ENCODE measurements at regions not wholly inside any gene's neighbourhood (a gene's known extent, or its start where the extent isn't known, plus 50 kb on each side); places are given as distances from the start of the nearest gene placed in this dataset.

GRCh38 chr4:100739426-100739825 lies 221.6 kb upstream of the EMCN start:
- Histone ChIP-seq H2BK5ac (ENCODE audit: low read length) (no peak overlapping the region), H4K8ac (ENCODE audit: low read depth, low read length) (no peak overlapping the region), H2BK15ac (ENCODE audit: low read length) (no peak overlapping the region), H3K4ac (ENCODE audit: low read length) (no peak overlapping the region), H3K9ac (ENCODE audit: low read depth, low read length, poor library complexity) (no peak overlapping the region), H3K27me3 (ENCODE audit: control insufficient read depth in 3 of 3, insufficient read depth in 3 of 3, low read depth in 1 of 3, low read length in 3 of 3) (no peaks in the 10 kb centered on the region), H3K18ac (ENCODE audit: low read length) (no peak overlapping the region), H2BK12ac (ENCODE audit: low read length) (no peak overlapping the region), H3K4me3 (ENCODE audit: low read length in 2 of 2) (no peak overlapping the region), H3K9me3 (replicated peaks in 1 of 2; ENCODE audit: control insufficient read depth in 2 of 2, insufficient read depth in 1 of 2, low read depth in 1 of 2, low read length in 2 of 2) (no peaks in the 10 kb centered on the region), H3K23ac (ENCODE audit: low read depth, low read length, poor library complexity) (no peak overlapping the region), H3K14ac (ENCODE audit: low read length) (no peak overlapping the region), H3K4me2 (ENCODE audit: insufficient read depth, low read length, poor library complexity, severe bottlenecking) (no peak overlapping the region), H2AK5ac (ENCODE audit: low read depth, low read length) (no peak overlapping the region), H3K79me1 (ENCODE audit: low read depth, low read length) (no peaks in the 10 kb centered on the region), H4K91ac (ENCODE audit: low read depth, low read length, poor library complexity) (no peak overlapping the region), H3K4me1 (ENCODE audit: control insufficient read depth in 2 of 2, insufficient read depth in 1 of 2, low read depth in 1 of 2, low read length in 2 of 2) (peaks cover 0 to 8% of the 10 kb centered on the region in 2 donors), H3K27ac (replicated peaks; ENCODE audit: low read length) (no peak overlapping the region), H2BK120ac (ENCODE audit: low read depth, low read length) (no peak overlapping the region), H2AFZ (ENCODE audit: low read length) (no peak overlapping the region), H3K36me3 (replicated peaks in 1 of 2; ENCODE audit: control insufficient read depth in 2 of 2, insufficient read depth in 2 of 2, low read length in 2 of 2) (no peaks in the 10 kb centered on the region)
- no peak for DNase-seq (ENCODE audit: low spot score)
- no CpG with 5 or more reads among the region's 2 CpGs for WGBS, 2 donors (ENCODE audit: extremely low coverage in 2 of 2, insufficient read length in 2 of 2, insufficient replicate concordance in 1 of 2)

- H2AK5ac ChIP-seq (ENCODE audit: low read depth, low read length) = no peak overlapping the region
- H2BK120ac ChIP-seq (ENCODE audit: low read depth, low read length) = no peak overlapping the region
- no peak overlapping the region for H3K4me2 ChIP-seq (ENCODE audit: insufficient read depth, low read length, poor library complexity, severe bottlenecking)
- no peak overlapping the region for H3K4ac ChIP-seq (ENCODE audit: low read length)
- no peak overlapping the region for H3K4me3 ChIP-seq (ENCODE audit: low read length in 2 of 2)
- H3K27me3 ChIP-seq (ENCODE audit: control insufficient read depth in 3 of 3, insufficient read depth in 3 of 3, low read depth in 1 of 3, low read length in 3 of 3) = no peaks in the 10 kb centered on the region
- no peak overlapping the region for H3K14ac ChIP-seq (ENCODE audit: low read length)
- H2BK12ac ChIP-seq (ENCODE audit: low read length) = no peak overlapping the region
- H4K8ac ChIP-seq (ENCODE audit: low read depth, low read length) = no peak overlapping the region
- DNase-seq (ENCODE audit: low spot score) = no peak
- no peak overlapping the region for H4K91ac ChIP-seq (ENCODE audit: low read depth, low read length, poor library complexity)
- no peak overlapping the region for H3K23ac ChIP-seq (ENCODE audit: low read depth, low read length, poor library complexity)
- H3K9ac ChIP-seq (ENCODE audit: low read depth, low read length, poor library complexity) = no peak overlapping the region
- no peak overlapping the region for H2BK5ac ChIP-seq (ENCODE audit: low read length)
- H3K18ac ChIP-seq (ENCODE audit: low read length) = no peak overlapping the region
- H2BK15ac ChIP-seq (ENCODE audit: low read length) = no peak overlapping the region
- H3K27ac ChIP-seq (replicated peaks; ENCODE audit: low read length) = no peak overlapping the region
- H3K79me1 ChIP-seq (ENCODE audit: low read depth, low read length) = no peaks in the 10 kb centered on the region
- WGBS, 2 donors (ENCODE audit: extremely low coverage in 2 of 2, insufficient read length in 2 of 2, insufficient replicate concordance in 1 of 2) = no CpG with 5 or more reads among the region's 7 CpGs
- peaks cover 0 to 8% of the 10 kb centered on the region in 2 donors for H3K4me1 ChIP-seq (ENCODE audit: control insufficient read depth in 2 of 2, insufficient read depth in 1 of 2, low read depth in 1 of 2, low read length in 2 of 2)
- H2AFZ ChIP-seq (ENCODE audit: low read length) = no peak overlapping the region
- H3K9me3 ChIP-seq (replicated peaks in 1 of 2; ENCODE audit: control insufficient read depth in 2 of 2, insufficient read depth in 1 of 2, low read depth in 1 of 2, low read length in 2 of 2) = peaks cover 0 to 3% of the 10 kb centered on the region in 2 donors
- no peaks in the 10 kb centered on the region for H3K36me3 ChIP-seq (replicated peaks in 1 of 2; ENCODE audit: control insufficient read depth in 2 of 2, insufficient read depth in 2 of 2, low read length in 2 of 2)
Measured at GRCh38 chr4:100738196-100739165, 220.7 kb upstream of the EMCN start.

- Histone ChIP-seq H3K27ac (replicated peaks; ENCODE audit: low read length) (no peak overlapping the region), H4K91ac (ENCODE audit: low read depth, low read length, poor library complexity) (no peak overlapping the region), H3K18ac (ENCODE audit: low read length) (no peak overlapping the region), H3K23ac (ENCODE audit: low read depth, low read length, poor library complexity) (no peak overlapping the region), H3K4me1 (ENCODE audit: control insufficient read depth in 2 of 2, insufficient read depth in 1 of 2, low read depth in 1 of 2, low read length in 2 of 2) (peaks cover 0 to 8% of the 10 kb centered on the region in 2 donors), H2BK15ac (ENCODE audit: low read length) (no peak overlapping the region), H2AK5ac (ENCODE audit: low read depth, low read length) (no peak overlapping the region), H3K4me2 (ENCODE audit: insufficient read depth, low read length, poor library complexity, severe bottlenecking) (no peak overlapping the region), H3K14ac (ENCODE audit: low read length) (no peak overlapping the region), H3K4ac (ENCODE audit: low read length) (no peak overlapping the region), H3K9me3 (replicated peaks in 1 of 2; ENCODE audit: control insufficient read depth in 2 of 2, insufficient read depth in 1 of 2, low read depth in 1 of 2, low read length in 2 of 2) (peaks cover 0 to 3% of the 10 kb centered on the region in 2 donors), H3K4me3 (ENCODE audit: low read length in 2 of 2) (no peak overlapping the region), H3K27me3 (ENCODE audit: control insufficient read depth in 3 of 3, insufficient read depth in 3 of 3, low read depth in 1 of 3, low read length in 3 of 3) (no peaks in the 10 kb centered on the region), H3K79me1 (ENCODE audit: low read depth, low read length) (no peaks in the 10 kb centered on the region), H2BK120ac (ENCODE audit: low read depth, low read length) (no peak overlapping the region), H2BK5ac (ENCODE audit: low read length) (no peak overlapping the region), H2AFZ (ENCODE audit: low read length) (peak overlapping the region; percentile 81), H3K36me3 (replicated peaks in 1 of 2; ENCODE audit: control insufficient read depth in 2 of 2, insufficient read depth in 2 of 2, low read length in 2 of 2) (no peaks in the 10 kb centered on the region), H3K9ac (ENCODE audit: low read depth, low read length, poor library complexity) (no peak overlapping the region), H4K8ac (ENCODE audit: low read depth, low read length) (no peak overlapping the region), H2BK12ac (ENCODE audit: low read length) (no peak overlapping the region)
- DNase-seq (ENCODE audit: low spot score) = peak; percentile 9
- WGBS, 2 donors (ENCODE audit: extremely low coverage in 2 of 2, insufficient read length in 2 of 2, insufficient replicate concordance in 1 of 2) = no CpG with 5 or more reads among the region's 2 CpGs
Measured at GRCh38 chr4:100736641-100737451, 219.0 kb upstream of the EMCN start.

- Histone ChIP-seq H3K36me3 (replicated peaks in 1 of 2; ENCODE audit: control insufficient read depth in 2 of 2, insufficient read depth in 2 of 2, low read length in 2 of 2) (no peaks in the 10 kb centered on the region), H3K27me3 (ENCODE audit: control insufficient read depth in 3 of 3, insufficient read depth in 3 of 3, low read depth in 1 of 3, low read length in 3 of 3) (no peaks in the 10 kb centered on the region), H2BK120ac (ENCODE audit: low read depth, low read length) (no peak overlapping the region), H3K4me2 (ENCODE audit: insufficient read depth, low read length, poor library complexity, severe bottlenecking) (no peak overlapping the region), H2AK5ac (ENCODE audit: low read depth, low read length) (no peak overlapping the region), H3K27ac (replicated peaks; ENCODE audit: low read length) (no peak overlapping the region), H3K23ac (ENCODE audit: low read depth, low read length, poor library complexity) (no peak overlapping the region), H2BK15ac (ENCODE audit: low read length) (no peak overlapping the region), H3K79me1 (ENCODE audit: low read depth, low read length) (no peaks in the 10 kb centered on the region), H3K4me3 (ENCODE audit: low read length in 2 of 2) (no peak overlapping the region), H3K18ac (ENCODE audit: low read length) (no peak overlapping the region), H3K4me1 (ENCODE audit: control insufficient read depth in 2 of 2, insufficient read depth in 1 of 2, low read depth in 1 of 2, low read length in 2 of 2) (no peaks in the 10 kb centered on the region), H2AFZ (ENCODE audit: low read length) (no peak overlapping the region), H3K14ac (ENCODE audit: low read length) (no peak overlapping the region), H3K9me3 (replicated peaks in 1 of 2; ENCODE audit: control insufficient read depth in 2 of 2, insufficient read depth in 1 of 2, low read depth in 1 of 2, low read length in 2 of 2) (peaks cover 0 to 3% of the 10 kb centered on the region in 2 donors), H4K8ac (ENCODE audit: low read depth, low read length) (no peak overlapping the region), H2BK12ac (ENCODE audit: low read length) (no peak overlapping the region), H2BK5ac (ENCODE audit: low read length) (no peak overlapping the region), H3K4ac (ENCODE audit: low read length) (no peak overlapping the region), H4K91ac (ENCODE audit: low read depth, low read length, poor library complexity) (no peak overlapping the region), H3K9ac (ENCODE audit: low read depth, low read length, poor library complexity) (no peak overlapping the region)
- no peak for DNase-seq (ENCODE audit: low spot score)
- WGBS, 2 donors (ENCODE audit: extremely low coverage in 2 of 2, insufficient read length in 2 of 2, insufficient replicate concordance in 1 of 2) = no CpG with 5 or more reads among the region's 4 CpGs
Measured at GRCh38 chr4:100728861-100729260, 211.0 kb upstream of the EMCN start.
